ENCODE measurements at regions not wholly inside any gene's neighbourhood (a gene's known extent, or its start where the extent isn't known, plus 50 kb on each side); places are given as distances from the start of the nearest gene placed in this dataset.
"Not testable (repeated sequence)": the region's sequence is repeated elsewhere in the genome, so short reads cannot be mapped to it uniquely, and the experiment has no call there.

- CTCF ChIA-PET (ENCODE audit: low intra/inter-chr PET ratio, low total read pairs); H4K20me1 ChIP-seq (ENCODE audit: insufficient read depth, low read length); H3K9me3 ChIP-seq (ENCODE audit: low read length); POLR2A ChIA-PET; FAIRE-seq; DNase-seq (ENCODE audit: low spot score); BruUV-seq (replicated peaks); H3K4me1 ChIP-seq (ENCODE audit: insufficient read depth, low read length); in situ Hi-C loops (cut with HindIII; ENCODE audit: extremely low pct_ligation_motif_present, low pct_unique_long_range_greater_than_20kb); H3K79me2 ChIP-seq (ENCODE audit: insufficient read depth, low read length); H3K27me3 ChIP-seq (ENCODE audit: control insufficient read depth in 1 of 2, insufficient read depth in 2 of 2, low read length in 2 of 2); H3K36me3 ChIP-seq (replicated peaks in 1 of 2; ENCODE audit: control insufficient read depth in 1 of 2, insufficient read depth in 2 of 2, low read length in 2 of 2); H3K27ac ChIP-seq (ENCODE audit: extremely low read length, insufficient read depth, low read length); H3K4me2 ChIP-seq (ENCODE audit: low read depth, low read length); intact Hi-C loops (cut with micrococcal nuclease; ENCODE audit: unreplicated experiment); H3K4me3 ChIP-seq (replicated peaks in 1 of 3; ENCODE audit: insufficient read depth in 1 of 3, low read depth in 2 of 3, low read length in 3 of 3); H2AFZ ChIP-seq (ENCODE audit: low read length); H3K9ac ChIP-seq (ENCODE audit: insufficient read depth, low read depth, low read length); ATAC-seq: not testable (repeated sequence)
- 33% methylated on average over 9 of the region's 9 CpGs for WGBS (ENCODE audit: low lambda C conversion rate)
Observed at GRCh38 chr6:14891820-14892375, 354.0 kb upstream of the JARID2 start.

- Histone ChIP-seq H3K79me2 (ENCODE audit: insufficient read depth, low read length) (no peaks in the 10 kb centered on the region), H3K4me2 (ENCODE audit: low read depth, low read length) (no peak overlapping the region), H3K27ac (ENCODE audit: extremely low read length, insufficient read depth, low read length) (no peak overlapping the region), H4K20me1 (ENCODE audit: insufficient read depth, low read length) (no peaks in the 10 kb centered on the region), H3K4me3 (replicated peaks in 1 of 3; ENCODE audit: insufficient read depth in 1 of 3, low read depth in 2 of 3, low read length in 3 of 3) (no peak overlapping the region), H3K9me3 (ENCODE audit: low read length) (no peaks in the 10 kb centered on the region), H3K36me3 (replicated peaks in 1 of 2; ENCODE audit: control insufficient read depth in 1 of 2, insufficient read depth in 2 of 2, low read length in 2 of 2) (no peaks in the 10 kb centered on the region), H3K27me3 (ENCODE audit: control insufficient read depth in 1 of 2, insufficient read depth in 2 of 2, low read length in 2 of 2) (no peaks in the 10 kb centered on the region), H2AFZ (ENCODE audit: low read length) (no peak overlapping the region), H3K4me1 (ENCODE audit: insufficient read depth, low read length) (peaks cover 8% of the 10 kb centered on the region), H3K9ac (ENCODE audit: insufficient read depth, low read depth, low read length) (no peak overlapping the region)
- ChIA-PET CTCF (ENCODE audit: low intra/inter-chr PET ratio, low total read pairs) (no interaction called here), POLR2A (no interaction called here)
- 17% methylated on average over 2 of the region's 2 CpGs for WGBS (ENCODE audit: low lambda C conversion rate)
- TF ChIP-seq ZSCAN9 (CRISPR knock-in tag; IDR thresholded peaks at IDR 0.05; ENCODE audit: borderline replicate concordance) (no peak), TEAD2 (CRISPR knock-in tag; IDR thresholded peaks at IDR 0.05) (no peak), ARNT (IDR thresholded peaks at IDR 0.05) (no peak)
- DNase-seq (ENCODE audit: low spot score) (no peak), FAIRE-seq (no peak), ATAC-seq (no peak)
- in situ Hi-C loops (cut with HindIII; ENCODE audit: extremely low pct_ligation_motif_present, low pct_unique_long_range_greater_than_20kb) (no loop called here), intact Hi-C loops (cut with micrococcal nuclease; ENCODE audit: unreplicated experiment) (no loop called here)
- no TSS peak for BruUV-seq (replicated peaks)
Observed at GRCh38 chr6:14894105-14894504, 351.8 kb upstream of the JARID2 start.

DNA sequence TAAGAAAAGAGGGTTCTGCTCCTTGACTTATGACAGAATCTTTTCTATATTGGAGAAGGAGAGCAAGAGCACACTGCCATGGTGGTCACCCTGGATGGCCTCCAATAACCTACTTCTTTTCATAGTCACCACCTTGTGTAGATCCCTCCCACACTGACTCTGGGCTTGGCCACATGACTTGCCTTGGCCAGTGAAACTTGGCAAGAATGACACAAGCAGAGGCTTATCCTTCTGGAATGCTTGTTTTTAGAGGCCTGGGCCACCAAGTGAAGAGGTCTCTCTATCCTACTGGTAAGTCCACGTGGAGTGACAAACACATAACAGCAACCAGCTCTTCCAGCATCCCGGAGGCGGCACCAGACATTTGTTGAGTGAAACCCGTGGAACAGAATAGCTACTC lies 349.4 kb upstream of the JARID2 start:
- Histone ChIP-seq H4K20me1 (ENCODE audit: insufficient read depth, low read length) (no peaks in the 10 kb centered on the region), H3K36me3 (replicated peaks in 1 of 2; ENCODE audit: control insufficient read depth in 1 of 2, insufficient read depth in 2 of 2, low read length in 2 of 2) (no peaks in the 10 kb centered on the region), H3K27ac (ENCODE audit: extremely low read length, insufficient read depth, low read length) (no peak overlapping the region), H3K4me2 (ENCODE audit: low read depth, low read length) (no peak overlapping the region), H2AFZ (ENCODE audit: low read length) (no peak overlapping the region), H3K9me3 (ENCODE audit: low read length) (no peaks in the 10 kb centered on the region), H3K4me3 (replicated peaks in 1 of 3; ENCODE audit: insufficient read depth in 1 of 3, low read depth in 2 of 3, low read length in 3 of 3) (no peak overlapping the region), H3K4me1 (ENCODE audit: insufficient read depth, low read length) (no peaks in the 10 kb centered on the region), H3K79me2 (ENCODE audit: insufficient read depth, low read length) (no peaks in the 10 kb centered on the region), H3K9ac (ENCODE audit: insufficient read depth, low read depth, low read length) (no peak overlapping the region), H3K27me3 (ENCODE audit: control insufficient read depth in 1 of 2, insufficient read depth in 2 of 2, low read length in 2 of 2) (no peaks in the 10 kb centered on the region)
- CTCF ChIA-PET (ENCODE audit: low intra/inter-chr PET ratio, low total read pairs) = no interaction called here
- 29% methylated on average over 4 of the region's 4 CpGs for WGBS (ENCODE audit: low lambda C conversion rate)
- intact Hi-C loops (cut with micrococcal nuclease; ENCODE audit: unreplicated experiment) = no loop called here
- FAIRE-seq (no peak), ATAC-seq (no peak), DNase-seq (ENCODE audit: low spot score) (no peak)
- POLR2A ChIA-PET = no interaction called here
- BruUV-seq (replicated peaks) = no TSS peak
- in situ Hi-C loops (cut with HindIII; ENCODE audit: extremely low pct_ligation_motif_present, low pct_unique_long_range_greater_than_20kb) = no loop called here
- TF ChIP-seq CENPT (CRISPR knock-in tag; IDR thresholded peaks at IDR 0.05; ENCODE audit: low read depth) = no peak
- TF ChIP-seq, protein P1, sequence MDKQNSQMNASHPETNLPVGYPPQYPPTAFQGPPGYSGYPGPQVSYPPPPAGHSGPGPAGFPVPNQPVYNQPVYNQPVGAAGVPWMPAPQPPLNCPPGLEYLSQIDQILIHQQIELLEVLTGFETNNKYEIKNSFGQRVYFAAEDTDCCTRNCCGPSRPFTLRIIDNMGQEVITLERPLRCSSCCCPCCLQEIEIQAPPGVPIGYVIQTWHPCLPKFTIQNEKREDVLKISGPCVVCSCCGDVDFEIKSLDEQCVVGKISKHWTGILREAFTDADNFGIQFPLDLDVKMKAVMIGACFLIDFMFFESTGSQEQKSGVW (CRISPR knock-in tag; IDR thresholded peaks at IDR 0.05; ENCODE audit: borderline replicate concordance) = no peak
- TF ChIP-seq ZNF800 (CRISPR knock-in tag; IDR thresholded peaks at IDR 0.05) = no peak
- TF ChIP-seq, protein P2, sequence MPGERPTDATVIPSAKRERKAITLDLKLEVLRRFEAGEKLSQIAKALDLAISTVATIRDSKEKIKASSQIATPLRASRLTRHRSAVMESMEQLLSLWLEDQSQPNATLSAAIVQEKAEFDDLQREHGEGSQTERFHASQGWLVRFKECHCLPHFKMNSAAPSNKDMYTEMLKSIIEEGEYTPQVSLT (CRISPR knock-in tag; IDR thresholded peaks at IDR 0.05; ENCODE audit: borderline replicate concordance, low read depth) = no peak
- TF ChIP-seq ISL2 (CRISPR knock-in tag; IDR thresholded peaks at IDR 0.05) = no peak
- TF ChIP-seq, protein P3, sequence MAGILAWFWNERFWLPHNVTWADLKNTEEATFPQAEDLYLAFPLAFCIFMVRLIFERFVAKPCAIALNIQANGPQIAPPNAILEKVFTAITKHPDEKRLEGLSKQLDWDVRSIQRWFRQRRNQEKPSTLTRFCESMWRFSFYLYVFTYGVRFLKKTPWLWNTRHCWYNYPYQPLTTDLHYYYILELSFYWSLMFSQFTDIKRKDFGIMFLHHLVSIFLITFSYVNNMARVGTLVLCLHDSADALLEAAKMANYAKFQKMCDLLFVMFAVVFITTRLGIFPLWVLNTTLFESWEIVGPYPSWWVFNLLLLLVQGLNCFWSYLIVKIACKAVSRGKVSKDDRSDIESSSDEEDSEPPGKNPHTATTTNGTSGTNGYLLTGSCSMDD (CRISPR knock-in tag; IDR thresholded peaks at IDR 0.05) = no peak

All from HepG2 (cell line).